ENCODE measurements at regions not wholly inside any gene's neighbourhood (a gene's known extent, or its start where the extent isn't known, plus 50 kb on each side); places are given as distances from the start of the nearest gene placed in this dataset.

DNA sequence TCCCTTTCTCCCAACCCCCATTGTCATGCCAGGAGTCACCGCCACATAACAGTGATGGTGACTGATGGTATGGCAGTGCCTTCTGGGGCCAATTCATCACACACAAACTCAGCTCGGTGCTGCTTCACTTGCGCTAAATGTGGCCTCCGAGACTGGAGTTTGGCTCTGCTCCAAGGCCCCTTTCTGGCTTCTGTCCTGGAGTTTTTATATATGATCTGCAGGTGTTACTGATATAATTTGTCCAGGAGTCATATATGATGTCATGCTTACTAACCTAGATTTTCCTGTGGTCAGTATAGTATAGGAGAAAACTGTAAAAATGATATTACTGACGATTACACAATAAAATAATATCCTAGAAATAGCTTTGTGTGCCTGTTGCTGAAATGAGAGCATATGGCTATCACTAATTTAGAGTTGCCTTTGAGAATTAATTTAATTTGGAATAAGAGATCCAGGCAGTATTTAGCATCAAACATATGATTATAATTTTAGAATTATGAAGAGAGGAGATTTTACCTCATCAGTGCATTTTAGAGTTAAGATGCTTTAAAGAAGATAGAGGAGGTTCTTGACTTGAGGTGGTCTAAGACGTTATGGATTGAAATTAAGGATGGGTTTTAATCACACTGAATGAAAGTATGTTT, 334.1 kb upstream of the CD180 start:
- DNase-seq (ENCODE audit: low read depth) = no peak

DNA sequence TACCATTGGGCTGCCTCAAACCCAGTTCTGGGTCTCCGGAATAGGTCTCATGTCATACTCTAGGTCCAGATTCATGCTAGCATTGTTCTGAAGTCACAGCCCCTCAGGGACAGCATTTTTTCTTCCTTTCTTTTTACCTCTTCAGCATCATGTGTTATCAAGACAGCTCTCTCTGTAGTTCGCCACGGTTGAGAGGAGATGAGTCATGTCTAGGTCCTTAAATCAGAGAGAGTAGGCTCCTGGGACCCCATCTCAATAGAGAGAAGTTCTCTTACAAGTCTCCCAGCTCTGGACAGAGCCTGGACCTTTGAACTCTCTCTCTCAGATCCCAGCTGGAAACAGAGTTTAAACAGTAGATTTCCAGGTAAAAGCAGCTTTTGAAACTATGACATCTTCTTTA, 332.4 kb upstream of the CD180 start:
- no peak for DNase-seq (ENCODE audit: low read depth)

DNA sequence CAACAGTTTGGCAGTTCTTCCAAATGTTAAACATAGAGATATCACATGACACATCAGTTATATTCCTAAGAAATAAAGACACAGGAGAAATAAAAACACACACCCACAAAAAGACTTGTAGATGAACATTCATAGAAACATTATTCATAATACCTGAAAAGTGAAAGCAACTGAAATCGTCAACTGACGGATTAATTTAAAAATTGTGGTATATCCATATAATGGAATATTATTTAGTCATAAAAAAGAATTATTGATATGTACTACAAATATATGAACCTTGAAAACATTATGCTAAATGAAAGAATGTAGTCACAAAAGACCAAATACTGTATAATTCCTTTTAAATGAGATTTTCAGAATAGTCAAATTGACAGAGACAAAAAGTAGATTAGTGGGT, 330.2 kb upstream of the CD180 start:
- DNase-seq (ENCODE audit: low read depth) = no peak

DNA sequence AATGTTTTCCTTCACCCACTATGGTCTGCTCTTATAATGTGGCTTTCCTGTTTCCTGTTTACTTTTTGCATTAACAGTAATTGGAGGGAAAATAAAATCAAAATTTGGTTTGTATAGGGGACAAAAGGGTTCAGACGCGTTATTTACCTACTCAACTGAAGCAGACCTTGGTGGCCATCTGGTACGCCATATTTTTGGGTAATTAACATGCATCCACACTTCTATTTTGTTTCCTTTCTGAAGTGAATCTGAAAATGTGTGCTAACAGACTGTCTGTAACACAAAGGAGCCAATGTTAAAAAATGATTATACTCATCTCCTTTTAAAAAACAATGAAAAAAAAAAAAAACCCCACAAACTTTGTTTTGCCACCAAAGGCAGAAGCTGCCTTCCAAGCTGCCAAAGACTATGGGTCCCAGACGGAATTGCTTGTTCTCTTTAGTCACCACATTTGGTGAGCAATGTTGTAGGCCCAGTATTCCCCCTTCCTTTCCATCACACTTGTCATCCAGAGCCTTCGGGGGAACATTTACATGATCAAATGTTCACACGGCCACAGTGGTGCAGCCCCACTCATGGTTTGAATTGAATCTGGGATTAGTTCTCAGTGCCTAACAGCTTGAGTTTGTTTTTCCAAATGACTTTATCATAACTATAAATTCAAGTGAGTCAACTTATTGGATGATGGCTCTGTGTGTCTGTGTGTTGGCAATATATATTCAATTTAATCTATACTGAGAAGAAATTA, 323.7 kb upstream of the CD180 start:
- DNase-seq (ENCODE audit: low read depth) = no peak

DNA sequence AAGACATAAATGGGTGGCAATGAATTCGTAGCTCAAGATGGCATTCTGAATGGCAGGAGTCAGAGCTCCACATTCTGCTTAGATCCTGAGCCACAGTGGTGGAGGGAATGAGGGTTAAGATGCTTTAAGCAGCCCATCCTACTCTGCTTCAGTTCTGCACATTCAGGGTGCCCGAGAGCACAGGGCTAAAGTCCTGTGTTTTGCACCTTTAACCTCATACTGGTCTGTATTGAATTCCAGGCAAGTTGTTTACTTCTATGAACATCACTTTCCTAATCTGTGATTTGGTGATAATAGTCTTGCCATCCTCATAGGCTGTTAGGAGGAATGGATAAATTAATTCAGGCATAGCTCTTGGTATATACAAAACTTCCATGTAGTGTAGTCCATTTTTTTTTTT, 321.6 kb upstream of the CD180 start:
- DNase-seq (ENCODE audit: low read depth) = no peak

DNA sequence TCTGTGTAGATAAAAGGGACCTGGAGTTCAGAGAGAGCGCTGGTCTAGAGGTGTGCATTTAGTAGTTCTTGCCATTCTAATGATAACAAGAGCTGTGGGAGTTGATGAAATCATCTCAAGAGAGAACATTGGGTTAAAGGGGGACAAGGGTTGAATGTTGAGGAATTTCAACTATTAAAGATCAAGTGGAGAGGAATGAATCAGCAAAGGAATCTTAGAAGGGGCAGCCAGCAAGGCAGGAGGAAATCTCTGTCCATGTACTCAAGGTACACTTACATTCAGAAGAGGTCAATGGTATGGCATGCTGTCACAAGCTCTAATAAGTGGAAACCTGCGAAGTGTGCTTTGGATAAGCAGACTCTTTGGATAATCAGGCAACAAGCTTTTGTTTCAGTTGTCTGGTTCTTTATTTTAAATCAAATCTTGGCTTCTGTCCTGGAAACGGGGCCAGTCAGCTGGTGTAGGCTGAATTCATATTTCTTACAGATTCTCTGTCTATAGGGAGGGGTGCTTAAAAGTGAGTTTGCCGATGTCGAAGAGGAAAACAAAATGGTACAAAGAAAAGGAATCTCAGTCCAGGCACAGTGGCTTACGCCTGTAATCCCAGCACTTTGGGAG, 320.5 kb upstream of the CD180 start:
- no peak for DNase-seq (ENCODE audit: low read depth)

DNA sequence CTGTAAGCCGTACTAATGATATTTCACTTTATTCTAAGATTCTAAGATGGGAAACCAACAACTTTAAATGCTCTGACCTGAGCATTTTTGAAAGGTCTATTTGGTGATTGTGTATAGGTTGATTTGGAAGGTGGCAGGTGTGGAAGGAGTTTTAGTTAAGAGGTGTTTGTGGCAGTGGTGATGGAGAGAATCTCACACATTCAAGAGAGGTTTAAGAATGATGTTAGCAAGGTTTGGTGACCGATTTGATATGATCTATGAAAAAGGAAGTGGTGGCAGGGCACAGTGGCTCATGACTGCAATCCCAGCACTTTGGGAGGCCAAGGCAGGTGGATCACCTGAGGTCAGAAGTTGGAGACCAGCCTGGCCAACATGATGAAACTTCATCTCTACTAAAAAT, 319.2 kb upstream of the CD180 start:
- no peak for DNase-seq (ENCODE audit: low read depth)

DNA sequence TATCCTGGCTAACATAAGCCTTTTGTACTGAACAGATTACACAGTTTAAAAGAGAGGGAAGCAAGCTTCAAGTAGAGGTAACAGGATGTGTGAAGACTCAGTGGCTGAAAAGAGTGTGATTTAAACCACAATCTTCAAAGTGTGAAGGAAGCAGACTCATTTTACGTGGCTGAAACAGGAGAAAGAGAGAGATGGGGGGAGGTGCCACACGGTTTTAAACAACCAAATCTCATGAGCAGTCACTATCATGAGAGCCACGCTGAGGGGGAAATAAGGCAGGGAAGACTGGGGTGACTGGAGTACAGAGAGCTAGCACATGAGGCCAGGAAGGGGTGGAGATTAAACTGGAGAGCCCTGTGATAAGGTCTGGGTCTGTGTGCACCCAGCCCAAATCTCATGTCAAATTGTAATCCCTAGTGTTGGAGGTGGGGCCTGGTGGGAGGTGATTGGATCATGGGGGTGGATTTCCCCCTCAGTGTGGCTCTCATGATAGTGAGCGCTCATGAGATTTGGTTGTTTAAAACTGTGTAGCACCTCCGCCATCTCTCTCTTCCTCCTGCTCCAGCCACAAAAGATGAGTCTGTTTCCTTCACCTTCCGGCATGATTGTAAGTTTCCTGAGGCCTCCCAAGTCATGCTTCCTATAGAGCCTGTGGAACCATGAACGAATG, 318.6 kb upstream of the CD180 start:
- DNase-seq (ENCODE audit: low read depth) = no peak

DNA sequence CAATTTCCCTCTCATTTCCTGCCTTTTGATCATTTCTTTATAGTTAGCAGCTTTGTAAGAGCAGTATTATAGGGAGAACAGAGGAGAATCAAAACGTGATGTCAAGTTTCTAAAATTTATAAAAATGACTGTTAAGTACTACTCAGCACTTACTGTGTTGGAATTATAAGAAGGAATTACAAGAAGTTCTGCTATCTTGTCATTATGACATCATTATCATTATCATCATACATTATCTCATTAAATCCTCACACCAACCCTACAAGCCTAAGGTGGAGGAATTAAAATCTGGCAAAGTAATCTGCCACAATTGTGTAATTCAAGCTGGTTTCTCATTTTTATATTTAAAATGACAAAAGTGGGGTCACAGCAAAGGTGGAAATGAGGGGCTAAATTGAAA, 316.2 kb upstream of the CD180 start:
- DNase-seq (ENCODE audit: low read depth) = no peak

DNA sequence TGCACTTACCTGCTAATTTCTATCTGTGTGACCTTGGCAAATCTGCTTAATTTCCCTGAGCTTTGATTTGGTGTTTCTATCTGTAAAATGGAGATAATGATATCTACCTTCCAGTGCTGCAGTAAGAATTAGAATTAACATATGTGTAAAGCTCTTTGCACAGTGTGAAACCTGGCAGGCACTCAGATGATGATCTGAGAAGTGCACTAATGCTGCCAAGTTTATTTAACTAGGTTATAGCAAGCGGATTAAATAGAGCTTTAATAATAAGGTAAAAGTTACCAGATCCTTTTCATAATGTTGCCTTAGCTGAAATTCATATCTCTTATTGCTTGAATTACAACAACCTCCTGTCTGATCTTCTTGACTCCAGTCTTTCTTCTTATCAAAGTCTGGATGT, 315.3 kb upstream of the CD180 start:
- no peak for DNase-seq (ENCODE audit: low read depth)

DNA sequence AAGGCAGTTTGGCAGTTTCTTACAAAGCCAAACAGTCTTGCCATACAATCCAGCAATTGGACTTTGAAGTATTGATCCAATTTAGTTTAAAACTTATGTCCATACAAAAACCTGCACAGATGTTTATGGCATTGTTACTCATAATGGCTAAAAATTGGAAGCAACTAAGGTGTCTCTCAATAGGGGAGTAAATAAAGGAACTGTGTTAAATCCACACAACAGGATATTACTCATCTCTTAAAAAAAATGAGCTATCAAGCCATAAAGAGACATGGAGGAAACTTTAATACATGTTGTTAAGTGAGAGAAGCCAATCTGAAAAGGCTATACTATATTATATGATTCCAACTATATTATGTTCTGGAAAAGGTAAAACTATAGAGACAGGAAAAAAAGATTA, 313.6 kb upstream of the CD180 start:
- no peak for DNase-seq (ENCODE audit: low read depth)

DNA sequence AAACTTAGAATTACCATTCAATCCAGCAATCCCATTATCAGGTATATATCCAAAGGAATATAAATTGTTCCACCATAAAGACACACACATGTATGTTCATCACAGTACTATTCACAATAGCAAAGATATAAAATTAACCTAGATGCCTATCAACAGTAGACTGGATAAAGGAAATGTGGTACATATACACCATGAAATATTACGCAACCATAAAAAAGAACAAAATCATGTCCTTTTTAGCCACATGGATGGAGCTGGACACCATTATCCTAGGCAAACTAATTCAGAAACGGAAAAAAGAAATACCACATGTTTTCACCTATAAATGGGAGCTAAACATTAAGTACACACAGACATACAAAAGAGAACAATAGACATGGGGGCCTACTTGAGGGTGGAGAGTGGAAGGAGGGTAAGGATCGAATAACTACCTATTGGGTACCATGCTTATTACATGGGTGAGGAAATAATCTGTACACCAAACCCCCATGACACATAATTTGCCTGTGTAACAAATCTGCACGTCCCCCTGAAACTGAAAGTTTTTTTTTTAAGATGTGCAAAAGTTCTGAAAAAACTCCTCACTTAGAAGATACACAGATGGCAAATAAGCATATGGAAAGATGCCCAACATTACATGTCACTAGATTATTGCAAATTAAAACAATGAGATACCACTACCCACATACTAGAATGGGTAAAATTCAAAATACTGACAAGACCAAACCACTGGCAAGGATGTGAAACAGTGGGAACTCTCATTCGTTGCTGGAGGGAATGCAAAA, 313.0 kb upstream of the CD180 start:
- DNase-seq (ENCODE audit: low read depth) = no peak

DNA sequence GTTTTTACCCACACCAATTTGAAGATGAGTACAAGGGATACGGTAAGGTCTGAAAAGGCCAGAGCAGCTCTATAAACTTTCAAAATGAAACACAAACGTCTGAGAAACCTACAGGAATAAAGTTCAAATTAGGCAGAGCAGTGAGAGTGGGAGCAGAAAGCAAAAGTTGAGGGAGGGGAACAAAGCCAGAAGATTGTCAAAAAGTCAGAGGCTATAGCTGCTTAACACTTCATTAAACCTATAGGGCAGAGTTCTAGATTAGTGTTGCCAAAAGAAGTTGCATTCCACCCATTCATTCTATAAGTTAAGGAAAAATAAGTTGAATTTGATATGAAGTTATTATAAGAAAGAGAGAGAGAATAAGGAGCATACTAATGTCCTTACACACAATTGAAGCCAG, 309.6 kb upstream of the CD180 start:
- DNase-seq (ENCODE audit: low read depth) = no peak

DNA sequence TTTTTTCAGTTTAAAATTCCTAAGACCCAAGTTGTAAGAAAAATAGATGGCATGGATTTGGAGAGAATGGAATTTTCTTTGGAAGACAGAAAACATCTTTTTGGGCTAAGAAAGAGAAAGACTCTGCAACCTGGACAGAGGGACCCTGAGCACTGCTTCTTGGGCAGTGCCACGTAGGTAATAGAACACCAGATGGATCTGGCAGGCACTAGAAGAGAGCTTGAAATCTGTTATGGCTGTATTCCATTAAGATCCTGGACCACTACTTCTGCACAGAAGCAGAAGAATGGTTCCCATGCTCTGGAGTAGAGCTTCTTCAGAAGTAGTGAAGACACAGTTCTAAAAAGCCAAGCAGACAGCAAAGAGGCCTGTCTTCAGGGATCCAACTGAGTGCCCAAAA, 306.4 kb upstream of the CD180 start:
- DNase-seq (ENCODE audit: low read depth) = no peak

DNA sequence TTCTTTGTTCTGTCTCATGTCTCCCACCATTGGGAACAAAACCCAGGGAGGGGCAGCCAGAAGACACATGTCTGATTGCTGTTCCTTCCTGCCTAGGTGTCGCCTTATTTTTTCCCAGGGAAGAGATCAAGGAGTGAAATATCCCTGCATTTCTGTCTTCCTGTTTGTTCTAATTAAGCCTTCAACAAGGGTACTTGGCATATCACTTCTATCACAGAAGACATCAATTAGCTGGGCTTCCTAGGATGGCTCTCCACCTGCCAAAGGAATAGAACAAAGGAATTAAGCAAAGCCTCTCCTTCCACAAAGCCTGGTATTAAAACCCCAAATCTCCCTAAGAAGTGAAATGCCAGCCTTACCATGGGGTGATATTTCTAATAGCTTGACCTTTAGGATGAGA, 299.5 kb upstream of the CD180 start:
- no peak for DNase-seq (ENCODE audit: low read depth)

DNA sequence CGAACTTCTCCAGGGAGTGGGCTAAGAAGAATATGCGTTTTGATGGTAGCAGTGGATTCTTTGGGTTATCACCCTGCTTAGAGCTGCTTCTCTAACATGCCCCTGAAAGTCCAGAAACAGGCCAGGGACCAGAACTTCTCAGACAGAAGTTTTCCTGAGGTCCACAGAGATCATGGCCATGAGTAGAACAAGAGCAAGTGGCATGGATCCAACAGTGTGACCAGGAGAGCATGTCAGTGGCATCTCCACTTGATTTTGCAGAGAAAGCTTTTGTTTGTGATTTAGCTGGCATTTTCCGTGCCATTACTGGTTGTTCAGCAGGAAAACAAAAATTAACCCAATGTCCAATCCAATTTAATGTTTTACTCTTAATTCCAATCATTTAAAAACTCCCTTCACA, 298.5 kb upstream of the CD180 start:
- no peak for DNase-seq (ENCODE audit: low read depth)

DNA sequence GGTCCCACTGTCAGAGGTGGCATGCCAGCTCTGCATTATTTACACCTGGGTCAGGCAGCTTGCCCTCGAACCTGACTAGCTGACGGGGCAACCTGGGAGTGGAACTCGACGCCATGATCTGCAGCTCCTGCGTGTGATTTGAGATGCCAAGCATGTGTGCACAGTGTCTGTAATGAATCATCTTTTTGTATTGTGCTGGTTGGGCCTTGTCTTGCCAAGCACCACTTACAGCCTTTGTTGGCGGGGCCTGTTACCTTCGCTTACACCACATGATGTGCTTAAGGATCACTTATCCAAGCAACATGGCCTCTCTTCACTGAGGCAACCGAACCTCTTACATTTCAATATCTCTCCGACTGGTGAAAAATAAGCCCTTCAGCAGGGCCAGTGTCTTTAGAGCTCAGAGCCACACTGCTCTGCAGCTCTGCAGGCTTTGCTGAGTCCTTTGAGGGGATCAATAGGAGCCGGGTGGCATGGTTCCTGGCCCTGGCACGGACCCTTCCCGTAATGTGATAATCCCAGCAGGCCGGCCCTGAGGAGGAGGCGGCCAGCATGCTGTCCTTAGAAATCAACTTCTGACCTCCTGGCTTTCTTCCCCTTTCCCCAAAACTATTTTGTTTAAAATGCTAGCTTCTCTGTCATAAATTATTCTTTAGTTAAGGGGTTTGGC, 297.7 kb upstream of the CD180 start:
- DNase-seq (ENCODE audit: low read depth) = no peak

DNA sequence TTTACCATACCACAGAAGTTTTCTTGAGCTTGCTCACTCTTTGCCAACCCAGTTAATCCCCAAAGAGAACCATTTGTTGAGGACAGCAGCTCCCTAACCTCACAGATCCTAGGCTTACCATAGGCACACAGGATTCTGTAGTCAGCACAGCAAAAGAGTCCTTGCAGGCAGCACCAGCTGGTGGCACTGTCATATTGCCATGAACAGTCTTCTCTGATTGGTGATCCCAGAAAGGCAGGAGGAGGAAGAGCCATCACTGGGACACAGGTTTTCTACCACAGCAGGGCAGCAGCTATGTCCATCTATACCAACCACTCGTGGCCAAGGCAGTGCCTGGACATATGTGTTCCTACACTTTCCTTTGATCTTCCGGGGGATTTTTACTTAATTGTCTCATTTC, 297.1 kb upstream of the CD180 start:
- peak; percentile 53 for DNase-seq (ENCODE audit: low read depth)

DNA sequence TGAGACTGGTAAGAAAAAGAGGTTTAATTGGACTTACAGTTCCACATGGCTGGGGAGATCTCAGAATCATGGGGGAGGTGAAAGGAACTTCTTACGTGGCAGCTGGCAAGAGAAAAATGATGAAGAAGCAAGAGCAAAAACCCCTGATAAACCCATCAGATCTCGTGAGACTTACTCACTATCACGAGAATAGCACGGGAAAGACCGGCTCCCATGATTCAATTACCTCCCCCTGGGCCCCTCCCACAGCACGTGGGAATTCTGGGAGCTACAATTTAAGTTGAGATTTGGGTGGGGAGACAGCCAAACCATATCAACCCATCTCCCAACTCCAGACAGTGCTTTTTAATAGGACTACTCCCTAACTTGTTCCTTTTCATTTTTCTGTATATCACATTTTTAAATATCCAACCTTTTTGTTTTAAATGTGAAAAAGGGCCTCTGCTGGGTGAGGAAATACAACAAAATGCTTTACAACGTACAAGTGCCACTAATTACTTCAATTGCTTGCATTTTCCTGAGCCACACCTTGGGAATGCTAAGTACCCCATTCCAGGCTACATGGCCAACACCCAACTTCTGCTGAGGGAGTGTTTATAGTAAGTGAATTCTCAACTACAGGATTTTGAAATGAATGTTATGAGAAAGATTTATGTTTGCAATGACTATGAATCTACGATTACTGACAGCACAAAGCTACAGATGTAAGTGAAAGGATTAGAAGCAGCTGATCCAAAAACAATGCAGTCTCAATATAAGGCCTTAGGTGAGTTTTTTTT, 294.1 kb upstream of the CD180 start:
- DNase-seq (ENCODE audit: low read depth) = no peak

DNA sequence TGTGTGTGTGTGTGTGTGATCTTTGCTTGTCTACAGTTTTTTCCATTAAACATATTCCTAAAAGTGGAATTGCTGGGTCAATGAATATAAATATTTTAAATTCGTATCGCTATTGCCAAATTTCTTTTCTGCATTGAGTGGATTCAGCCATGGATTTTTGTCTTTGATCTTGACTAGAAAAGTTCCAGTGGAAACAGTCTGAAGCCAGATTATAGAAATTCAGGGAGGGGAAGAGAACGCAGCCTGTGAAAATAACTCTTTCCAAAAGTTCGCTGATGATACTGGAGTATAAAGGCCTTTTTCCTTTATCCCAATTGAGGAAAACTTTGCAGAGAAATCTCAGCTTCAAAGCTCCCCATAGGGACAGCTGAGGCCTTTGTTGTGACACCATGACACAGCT, 292.3 kb upstream of the CD180 start:
- DNase-seq (ENCODE audit: low read depth) = no peak
